B cell (primary cell): ENCODE measurements at regions not wholly inside any gene's neighbourhood (a gene's known extent, or its start where the extent isn't known, plus 50 kb on each side); places are given as distances from the start of the nearest gene placed in this dataset.

Experiments used
- ATAC-seq: fragments of 200-7000 bp; cut with Tn5 transposase; one replicate; pipeline ENCODE4 v1.10.0; 2021; ENCODE audit warnings: low read depth, mild to moderate bottlenecking, moderate number of reproducible peaks, moderate library complexity
- CTCF ChIA-PET: fragments of 350-600 bp; sonication (Branson Sonifier 250); formaldehyde crosslinking; loops from one replicate; lab custom pipeline; 2021; ENCODE audit warnings: antibody characterized with exemption, inconsistent platforms; lab: Charles Lee
- POLR2A ChIA-PET: fragments of 350-600 bp; sonication (Branson Sonifier 250); formaldehyde crosslinking; loops from one replicate; lab custom pipeline; 2021; ENCODE audit warnings: antibody characterized with exemption; lab: Charles Lee
- DNase-seq: peaks from one replicate; pipeline ENCODE4 v3.0.0; 2013
- H2AFZ ChIP-seq: 2 replicates; pipeline ENCODE4 v1.6.1; 2012; ENCODE audit warnings: mild to moderate bottlenecking, low read depth, low read length; ENCODE audit not compliant: insufficient read depth, poor library complexity, severe bottlenecking
- H3K27ac ChIP-seq, 2 donors: 1 replicate in 1 of 2; 2 replicates in 1 of 2; pipeline ENCODE4 v1.5.1; 2012 to 2013; ENCODE audit warnings: low read length in 2 of 2, mild to moderate bottlenecking in 2 of 2, moderate library complexity in 1 of 2
- H3K27me3 ChIP-seq, 4 experiments: fragments of 200-600 bp in 1 of 4; sonication (generic) in 1 of 4; replicated peaks in 1 of 4; 1 replicate in 2 of 4; 2 replicates in 2 of 4; pipeline versions ENCODE4 v1.6.1 to v1.7.0; 2013 to 2016; ENCODE audit warnings: low read length in 3 of 4, mild to moderate bottlenecking in 2 of 4, mixed read lengths in 1 of 4, moderate library complexity in 1 of 4; ENCODE audit not compliant: insufficient read depth in 4 of 4, control insufficient read depth in 3 of 4; ENCODE audit errors: control extremely low read depth in 1 of 4
- H3K36me3 ChIP-seq, 2 experiments: replicated peaks in 1 of 2; 1 replicate in 1 of 2; 2 replicates in 1 of 2; pipeline versions ENCODE4 v1.6.1 to v1.7.1; 2013; ENCODE audit warnings: low read length in 1 of 2; ENCODE audit not compliant: insufficient read depth in 2 of 2, control insufficient read depth in 1 of 2; ENCODE audit errors: control extremely low read depth in 1 of 2, extremely low read depth in 1 of 2
- H3K4me1 ChIP-seq, 2 donors: fragments of 200-600 bp in 1 of 2; sonication (generic) in 1 of 2; 1 replicate in 1 of 2; 2 replicates in 1 of 2; pipeline versions ENCODE4 v1.5.1 to v1.6.1; 2013 to 2017; ENCODE audit warnings: low read length in 2 of 2; ENCODE audit not compliant: control insufficient read depth in 2 of 2, insufficient read depth in 2 of 2
- H3K4me2 ChIP-seq: replicated peaks from 2 replicates; pipeline ENCODE3; 2012; ENCODE audit warnings: mild to moderate bottlenecking, low read depth, low read length; ENCODE audit not compliant: poor library complexity, severe bottlenecking
- H3K4me3 ChIP-seq, 5 experiments: fragments of 200-600 bp in 1 of 5; sonication (generic) in 1 of 5; 1 replicate in 3 of 5; 2 replicates in 2 of 5; pipeline versions ENCODE4 v1.5.1 to v1.7.0; 2011 to 2016; ENCODE audit warnings: low read length in 4 of 5, mild to moderate bottlenecking in 4 of 5, low read depth in 2 of 5, control low read depth in 1 of 5, moderate library complexity in 1 of 5; ENCODE audit not compliant: insufficient read depth in 1 of 5; ENCODE audit errors: control extremely low read depth in 1 of 5, extremely low read depth in 1 of 5
- H3K79me2 ChIP-seq: fragments of 200-600 bp; sonication (generic); one replicate; pipeline ENCODE4 v1.6.0; 2016; ENCODE audit warnings: low read length; ENCODE audit not compliant: control insufficient read depth, insufficient read depth
- H3K9ac ChIP-seq: fragments of 200-600 bp; sonication (generic); 2 replicates; pipeline ENCODE4 v1.6.1; 2017; ENCODE audit warnings: mild to moderate bottlenecking, low read length, moderate library complexity
- H3K9me3 ChIP-seq, 3 donors: one replicate each; pipeline versions ENCODE4 v1.6.1 to v1.7.1; 2013; ENCODE audit warnings: low read length in 2 of 3; ENCODE audit not compliant: control insufficient read depth in 2 of 3, insufficient read depth in 1 of 3; ENCODE audit errors: control extremely low read depth in 1 of 3
- H4K20me1 ChIP-seq: 2 replicates; pipeline ENCODE4 v1.6.0; 2012; ENCODE audit warnings: mild to moderate bottlenecking, low read length; ENCODE audit not compliant: insufficient read depth, control insufficient read depth, poor library complexity, severe bottlenecking
- H3K27ac Mint-ChIP-seq: one replicate; pipeline ENCODE4 v1.8.0; 2021; ENCODE audit warnings: mixed read lengths
- H3K27me3 Mint-ChIP-seq: one replicate; pipeline ENCODE4 v1.8.0; 2021; ENCODE audit warnings: mixed read lengths
- H3K4me1 Mint-ChIP-seq: one replicate; pipeline ENCODE4 v1.8.0; 2021; ENCODE audit warnings: mixed read lengths
- H3K4me3 Mint-ChIP-seq: one replicate; pipeline ENCODE4 v1.8.0; 2021; ENCODE audit warnings: mixed read lengths
- H3K9me3 Mint-ChIP-seq: one replicate; pipeline ENCODE4 v1.8.0; 2022; ENCODE audit warnings: mixed read lengths; ENCODE audit not compliant: insufficient read depth
- EZH2 ChIP-seq: IDR thresholded peaks from 2 replicates; pipeline ENCODE4 v1.6.1; 2012; ENCODE audit warnings: borderline replicate concordance, low read depth, mild to moderate bottlenecking, moderate library complexity, low read length; ENCODE audit not compliant: insufficient read depth, poor library complexity, severe bottlenecking
- WGBS: methylation state at CpG from one replicate; pipeline ENCODE4 v1.1.5; 2013; ENCODE audit warnings: missing lambda C conversion rate; ENCODE audit not compliant: insufficient coverage; 5-methylcytosine and 5-hydroxymethylcytosine counted together
- intact Hi-C: fragments of 100-400 bp; cut with micrococcal nuclease; formaldehyde crosslinking; loops from one replicate; pipeline ENCODE4 v1.10.0; 2022
- TF ChIP-seq, protein P1 (sequence below): fragments of 200-600 bp; IDR thresholded peaks from one replicate; pipeline ENCODE4 v1.8.0; 2022; ENCODE audit warnings: antibody characterized with exemption, mild to moderate bottlenecking

DNA sequence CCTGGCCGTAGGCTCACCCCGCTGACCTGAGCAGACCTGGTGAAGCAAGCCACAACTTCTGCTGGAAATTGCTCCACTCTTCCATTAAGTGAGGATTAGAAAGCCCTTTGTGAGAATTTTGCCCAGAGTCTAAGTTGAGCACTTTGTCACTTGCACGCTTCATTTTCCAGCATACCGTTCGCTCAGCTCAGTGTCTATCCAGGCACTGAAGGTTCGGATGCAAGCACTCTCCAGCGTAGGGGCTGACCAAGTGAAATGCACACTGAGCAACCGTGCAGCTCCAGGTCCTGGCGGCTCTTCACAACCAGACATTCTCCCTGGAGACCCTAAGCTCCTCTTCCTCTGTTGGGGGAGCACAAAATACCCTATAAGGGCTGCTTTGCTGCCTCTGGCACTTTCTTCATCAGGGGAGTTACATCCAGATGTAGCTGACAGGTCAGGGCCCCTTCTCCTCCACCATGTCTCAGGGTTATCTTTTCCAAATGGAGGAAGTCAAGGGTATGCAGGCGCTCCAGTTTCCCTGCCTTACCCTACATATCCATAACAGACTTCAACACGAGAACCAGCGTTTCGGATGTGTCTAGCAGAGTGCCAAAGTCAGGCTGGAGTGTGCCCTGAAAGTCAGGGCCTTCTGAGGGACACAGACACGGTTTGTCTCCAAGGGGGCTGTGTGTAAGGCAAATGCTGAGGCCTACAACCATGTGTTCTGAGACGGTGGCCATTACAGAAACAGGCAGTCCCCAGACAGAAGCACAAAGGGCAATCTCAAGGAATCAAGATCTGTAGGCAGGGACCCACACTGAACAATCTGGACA lies 146.7 kb upstream of the AFDN start:
- TF ChIP-seq, protein P1, sequence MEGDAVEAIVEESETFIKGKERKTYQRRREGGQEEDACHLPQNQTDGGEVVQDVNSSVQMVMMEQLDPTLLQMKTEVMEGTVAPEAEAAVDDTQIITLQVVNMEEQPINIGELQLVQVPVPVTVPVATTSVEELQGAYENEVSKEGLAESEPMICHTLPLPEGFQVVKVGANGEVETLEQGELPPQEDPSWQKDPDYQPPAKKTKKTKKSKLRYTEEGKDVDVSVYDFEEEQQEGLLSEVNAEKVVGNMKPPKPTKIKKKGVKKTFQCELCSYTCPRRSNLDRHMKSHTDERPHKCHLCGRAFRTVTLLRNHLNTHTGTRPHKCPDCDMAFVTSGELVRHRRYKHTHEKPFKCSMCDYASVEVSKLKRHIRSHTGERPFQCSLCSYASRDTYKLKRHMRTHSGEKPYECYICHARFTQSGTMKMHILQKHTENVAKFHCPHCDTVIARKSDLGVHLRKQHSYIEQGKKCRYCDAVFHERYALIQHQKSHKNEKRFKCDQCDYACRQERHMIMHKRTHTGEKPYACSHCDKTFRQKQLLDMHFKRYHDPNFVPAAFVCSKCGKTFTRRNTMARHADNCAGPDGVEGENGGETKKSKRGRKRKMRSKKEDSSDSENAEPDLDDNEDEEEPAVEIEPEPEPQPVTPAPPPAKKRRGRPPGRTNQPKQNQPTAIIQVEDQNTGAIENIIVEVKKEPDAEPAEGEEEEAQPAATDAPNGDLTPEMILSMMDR, result no peak
- no peak for TF ChIP-seq EZH2
- peaks cover 0 to 60% (median 13%) of the 10 kb centered on the region in 4 experiments for H3K27me3 ChIP-seq
- peaks cover 0 to 9% (median 0%) of the 10 kb centered on the region in 3 donors for H3K9me3 ChIP-seq
- no peaks in the 10 kb centered on the region for H3K9me3 Mint-ChIP-seq
- no peaks in the 10 kb centered on the region for H3K36me3 ChIP-seq
- 85% methylated on average over 12 of the region's 15 CpGs for WGBS
- no peak overlapping the region for H3K4me3 ChIP-seq
- DNase-seq, result no peak
- no peak overlapping the region for H2AFZ ChIP-seq
- H3K9ac ChIP-seq, result no peak overlapping the region
- H4K20me1 ChIP-seq, result no peaks in the 10 kb centered on the region
- POLR2A ChIA-PET, result no interaction called here
- CTCF ChIA-PET, result no interaction called here
- no peak overlapping the region for H3K27ac Mint-ChIP-seq
- peaks cover 78% of the 10 kb centered on the region for H3K27me3 Mint-ChIP-seq
- H3K4me2 ChIP-seq, result no peak overlapping the region
- no peak overlapping the region for H3K4me3 Mint-ChIP-seq
- no peaks in the 10 kb centered on the region for H3K79me2 ChIP-seq
- no peaks in the 10 kb centered on the region for H3K4me1 ChIP-seq
- peaks cover 6% of the 10 kb centered on the region for H3K4me1 Mint-ChIP-seq
- H3K27ac ChIP-seq, result no peak overlapping the region
- intact Hi-C loops, result no loop called here
- no peak for ATAC-seq

DNA sequence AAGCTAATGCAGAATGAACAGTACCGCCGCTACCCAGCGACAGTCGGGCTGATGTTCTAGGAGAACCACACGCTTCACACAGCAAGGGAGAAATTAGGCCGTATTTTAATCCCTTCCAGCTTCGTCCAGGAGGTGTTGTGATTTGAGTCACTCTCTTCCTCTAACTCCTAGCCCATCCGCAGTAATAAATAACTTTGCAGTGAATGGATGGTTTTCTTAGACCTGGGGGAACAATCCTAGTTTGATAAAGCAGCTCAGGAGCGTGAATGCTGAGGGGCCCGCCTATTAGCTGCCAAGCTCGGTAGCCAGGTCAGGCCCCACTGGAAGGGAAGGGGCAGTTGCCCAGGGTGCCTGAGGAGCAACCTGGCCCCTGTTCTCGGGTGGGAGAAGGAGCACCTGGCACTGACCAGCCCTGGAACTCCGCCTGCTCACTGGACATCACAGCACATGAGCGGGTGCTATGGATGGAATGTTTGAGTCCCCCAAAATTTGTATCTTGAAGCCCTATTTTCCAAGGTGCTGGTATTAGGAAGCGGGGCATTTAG lies 146.0 kb upstream of the AFDN start:
- TF ChIP-seq EZH2, result no peak
- TF ChIP-seq, protein P1, result no peak
- H3K4me2 ChIP-seq, result no peak overlapping the region
- no peak overlapping the region for H3K9ac ChIP-seq
- WGBS, result 96% methylated on average over 13 of the region's 15 CpGs
- no peak overlapping the region for H2AFZ ChIP-seq
- no peak overlapping the region for H3K4me3 Mint-ChIP-seq
- DNase-seq, result no peak
- H3K27ac Mint-ChIP-seq, result no peak overlapping the region
- H3K9me3 ChIP-seq, result peaks cover 0 to 9% (median 0%) of the 10 kb centered on the region in 3 donors
- H4K20me1 ChIP-seq, result no peaks in the 10 kb centered on the region
- no peaks in the 10 kb centered on the region for H3K9me3 Mint-ChIP-seq
- no peaks in the 10 kb centered on the region for H3K79me2 ChIP-seq
- CTCF ChIA-PET, result no interaction called here
- H3K27me3 ChIP-seq, result peaks cover 0 to 61% (median 13%) of the 10 kb centered on the region in 4 experiments
- H3K4me1 ChIP-seq, result peaks cover 0 to 2% of the 10 kb centered on the region in 2 donors
- POLR2A ChIA-PET, result no interaction called here
- peaks cover 13% of the 10 kb centered on the region for H3K4me1 Mint-ChIP-seq
- no peak overlapping the region for H3K27ac ChIP-seq
- no peak for ATAC-seq
- no peaks in the 10 kb centered on the region for H3K36me3 ChIP-seq
- intact Hi-C loops, result no loop called here
- H3K27me3 Mint-ChIP-seq, result peaks cover 78% of the 10 kb centered on the region
- no peak overlapping the region for H3K4me3 ChIP-seq
